Common myeloid progenitor, CD34-positive (primary cell): ENCODE measurements at regions not wholly inside any gene's neighbourhood (a gene's known extent, or its start where the extent isn't known, plus 50 kb on each side); places are given as distances from the start of the nearest gene placed in this dataset.
"Not testable (repeated sequence)": the region's sequence is repeated elsewhere in the genome, so short reads cannot be mapped to it uniquely, and the experiment has no call there.

Source experiments
- CTCF ChIA-PET: fragments of 350-600 bp; sonication (Branson Sonifier 250); formaldehyde crosslinking; loops from one replicate; lab custom pipeline; 2021; ENCODE audit warnings: antibody characterized with exemption; lab: Charles Lee
- POLR2A ChIA-PET: fragments of 350-600 bp; sonication (Branson Sonifier 250); formaldehyde crosslinking; loops from one replicate; lab custom pipeline; 2021; ENCODE audit warnings: antibody characterized with exemption; lab: Charles Lee
- DNase-seq, 3 donors: peaks; one replicate each; pipeline versions ENCODE4 v3.0.0 to v3.0.0-alpha.2; 2013
- H3K27ac ChIP-seq, 2 experiments: 1 replicate in 1 of 2; 2 replicates in 1 of 2; pipeline ENCODE4 v1.7.0; 2013; ENCODE audit warnings: inconsistent platforms in 2 of 2, low read length in 2 of 2, mild to moderate bottlenecking in 2 of 2, low read depth in 1 of 2, moderate library complexity in 1 of 2; ENCODE audit not compliant: severe bottlenecking in 2 of 2, insufficient read depth in 1 of 2, poor library complexity in 1 of 2
- H3K27me3 ChIP-seq, 5 experiments: replicated peaks in 2 of 5; 1 replicate in 3 of 5; 2 replicates in 2 of 5; pipeline versions ENCODE4 v1.6.1 to v1.7.0; 2013; ENCODE audit warnings: low read length in 4 of 5, mild to moderate bottlenecking in 2 of 5, moderate library complexity in 2 of 5, inconsistent platforms in 1 of 5; ENCODE audit not compliant: insufficient read depth in 5 of 5, control insufficient read depth in 4 of 5
- H3K36me3 ChIP-seq, 4 experiments: 1 replicate in 2 of 4; 2 replicates in 2 of 4; pipeline versions ENCODE4 v1.6.1 to v1.7.0; 2013; ENCODE audit warnings: low read length in 3 of 4, control low read depth in 1 of 4, mild to moderate bottlenecking in 1 of 4; ENCODE audit not compliant: control insufficient read depth in 4 of 4, insufficient read depth in 4 of 4
- H3K4me1 ChIP-seq, 4 experiments: 1 replicate in 3 of 4; 2 replicates in 1 of 4; pipeline versions ENCODE4 v1.6.1 to v1.7.1; 2013; ENCODE audit warnings: low read length in 3 of 4, mild to moderate bottlenecking in 3 of 4, control low read depth in 1 of 4, inconsistent platforms in 1 of 4, moderate library complexity in 1 of 4; ENCODE audit not compliant: control insufficient read depth in 4 of 4, insufficient read depth in 4 of 4; ENCODE audit errors: control extremely low read depth in 1 of 4
- H3K4me3 ChIP-seq, 7 experiments: 1 replicate in 4 of 7; 2 replicates in 3 of 7; pipeline versions ENCODE4 v1.5.1 to v1.7.0; 2013; ENCODE audit warnings: mild to moderate bottlenecking in 7 of 7, low read length in 6 of 7, moderate library complexity in 6 of 7, inconsistent platforms in 2 of 7, low read depth in 2 of 7, control low read depth in 1 of 7; ENCODE audit not compliant: insufficient read depth in 4 of 7, control insufficient read depth in 1 of 7; ENCODE audit errors: extremely low read depth in 1 of 7
- H3K9me3 ChIP-seq, 5 experiments: 1 replicate in 4 of 5; 2 replicates in 1 of 5; pipeline versions ENCODE4 v1.6.1 to v1.7.1; 2013; ENCODE audit warnings: low read length in 4 of 5, mild to moderate bottlenecking in 2 of 5, inconsistent platforms in 1 of 5, low read depth in 1 of 5, moderate library complexity in 1 of 5; ENCODE audit not compliant: control insufficient read depth in 4 of 5, insufficient read depth in 2 of 5; ENCODE audit errors: control extremely low read depth in 1 of 5
- WGBS: methylation state at CpG from one replicate; pipeline ENCODE4 v1.1.5; 2013; ENCODE audit not compliant: insufficient coverage; 5-methylcytosine and 5-hydroxymethylcytosine counted together

DNA sequence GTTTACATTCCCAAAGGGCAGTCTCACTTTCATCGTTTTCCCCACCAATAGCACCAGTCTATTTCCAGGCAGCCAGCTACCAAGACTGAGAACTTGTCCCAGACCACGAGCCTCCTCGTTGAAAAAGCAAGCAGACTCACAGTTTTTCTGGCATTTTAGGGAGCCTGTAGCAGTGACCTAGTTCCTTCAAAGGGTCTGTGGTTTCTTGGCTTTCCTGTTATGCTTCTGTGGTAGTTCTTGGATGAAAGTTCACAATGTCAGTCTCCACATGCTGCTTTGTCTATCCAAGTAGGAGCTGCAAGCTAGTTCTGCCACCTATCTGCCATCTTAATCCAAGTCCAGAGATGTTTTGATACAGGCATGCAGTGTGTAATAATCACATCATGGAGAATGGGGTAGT, 151.6 kb upstream of the ZC4H2 start:
- ChIA-PET POLR2A (no interaction called here), CTCF (no interaction called here)
- H3K36me3 ChIP-seq: no peaks in the 10 kb centered on the region
- peaks cover 0 to 7% (median 0%) of the 10 kb centered on the region in 5 experiments for H3K9me3 ChIP-seq
- H3K4me3 ChIP-seq: peak overlapping the region in 2 of 7 experiments; percentile 5 to 38
- WGBS: 23% methylated on average over 2 of the region's 3 CpGs
- H3K4me1 ChIP-seq: peaks cover 0 to 11% (median 2%) of the 10 kb centered on the region in 4 experiments
- DNase-seq: peak; percentile 63 to 92 (median 85)
- peak overlapping the region; percentile 1 to 43 for H3K27ac ChIP-seq
- H3K27me3 ChIP-seq: no peaks in the 10 kb centered on the region

DNA sequence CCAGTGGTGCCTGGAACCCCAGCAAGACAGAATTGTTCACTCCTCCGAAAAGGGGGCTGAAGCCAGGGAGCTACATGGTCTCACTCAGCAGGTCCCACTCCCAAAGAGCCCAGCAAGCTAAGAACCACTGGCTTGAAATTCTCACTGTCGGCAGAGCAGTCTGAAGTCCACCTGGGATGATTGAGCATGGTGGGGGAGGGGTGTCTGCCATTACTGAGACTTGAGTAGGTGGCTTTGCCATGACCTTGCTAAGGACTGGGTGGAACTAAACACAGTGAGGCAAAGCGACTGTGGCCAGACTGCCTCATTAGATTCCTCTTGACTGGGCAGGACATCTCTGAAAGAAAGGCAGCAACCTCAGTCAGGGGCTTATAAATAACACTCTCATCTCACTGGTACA, 122.6 kb upstream of the ZC4H2 start:
- Histone ChIP-seq H3K27ac (no peak overlapping the region), H3K27me3 (no peaks in the 10 kb centered on the region), H3K4me3 (no peak overlapping the region), H3K4me1 (no peaks in the 10 kb centered on the region), H3K9me3 (peaks cover 0 to 18% (median 5%) of the 10 kb centered on the region in 5 experiments), H3K36me3 (peaks cover 0 to under 1% (median 0%) of the 10 kb centered on the region in 4 experiments)
- DNase-seq: no peak
- ChIA-PET CTCF (no interaction called here), POLR2A (no interaction called here)
- WGBS: 89% methylated on average over 3 of the region's 3 CpGs

DNA sequence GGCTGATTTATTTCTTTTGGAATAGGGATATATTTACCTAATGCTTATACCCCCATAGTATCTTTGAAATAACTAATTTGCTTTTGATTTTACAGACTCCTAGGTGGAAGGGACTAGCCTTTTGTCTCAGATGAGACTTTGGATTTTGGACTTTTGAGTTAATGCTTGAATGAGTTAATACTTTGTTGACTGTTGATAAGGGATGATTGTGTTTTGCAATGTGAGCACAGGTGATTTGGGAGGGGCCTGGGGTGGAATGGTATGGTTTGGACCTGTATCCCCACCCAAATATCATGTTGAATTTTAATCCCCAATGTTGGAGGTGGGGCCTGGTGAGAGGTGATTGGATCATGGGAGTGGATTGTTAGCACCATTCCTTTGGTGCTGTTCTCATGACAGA, 117.4 kb upstream of the ZC4H2 start:
- ChIA-PET POLR2A (no interaction called here), CTCF (interaction anchor here (1.0 kb wide), 1 partner anchor 174 kb away, joined by 3 read pairs; no protein-coding TSS in a partner anchor)
- no peak for DNase-seq
- peaks cover 0 to 13% (median 5%) of the 10 kb centered on the region in 5 experiments for H3K9me3 ChIP-seq
- H3K36me3 ChIP-seq: peaks cover 0 to 18% (median 1%) of the 10 kb centered on the region in 4 experiments
- no peaks in the 10 kb centered on the region for H3K4me1 ChIP-seq
- H3K27ac ChIP-seq: no peak overlapping the region
- no peaks in the 10 kb centered on the region for H3K27me3 ChIP-seq
- H3K4me3 ChIP-seq: no peak overlapping the region

GRCh38 chrX:65073233-65073632, 97.0 kb upstream of the ZC4H2 start:
- ChIA-PET CTCF (no interaction called here), POLR2A (no interaction called here)
- H3K27ac ChIP-seq: no peak overlapping the region
- H3K36me3 ChIP-seq: peaks cover 0 to 26% (median 4%) of the 10 kb centered on the region in 4 experiments
- H3K27me3 ChIP-seq: no peaks in the 10 kb centered on the region
- 89% methylated on average over 2 of the region's 3 CpGs for WGBS
- H3K4me1 ChIP-seq: no peaks in the 10 kb centered on the region
- H3K4me3 ChIP-seq: no peak overlapping the region
- DNase-seq: no peak
- H3K9me3 ChIP-seq: peaks cover 0 to 28% (median 10%) of the 10 kb centered on the region in 5 experiments

GRCh38 chrX:65072590-65072989, 96.3 kb upstream of the ZC4H2 start:
- ChIA-PET POLR2A (no interaction called here), CTCF (no interaction called here)
- Histone ChIP-seq H3K27me3 (no peaks in the 10 kb centered on the region), H3K4me3 (no peak overlapping the region), H3K36me3 (peaks cover 0 to 25% (median 4%) of the 10 kb centered on the region in 4 experiments), H3K27ac (no peak overlapping the region), H3K9me3 (peaks cover 0 to 26% (median 10%) of the 10 kb centered on the region in 5 experiments), H3K4me1 (no peaks in the 10 kb centered on the region)
- DNase-seq: no peak

- H3K4me3 ChIP-seq, H3K4me1 ChIP-seq, DNase-seq, CTCF ChIA-PET, H3K9me3 ChIP-seq, H3K27me3 ChIP-seq, H3K27ac ChIP-seq, H3K36me3 ChIP-seq, POLR2A ChIA-PET: not testable (repeated sequence)
- WGBS: 93% methylated on average over 14 of the region's 14 CpGs
Measured at GRCh38 chrX:65058626-65059025, 82.4 kb upstream of the ZC4H2 start.

GRCh38 chrX:65045001-65045400, 68.8 kb upstream of the ZC4H2 start:
- CTCF ChIA-PET: interaction anchor here (1.4 kb wide), 1 partner anchor 11 kb away, joined by 6 read pairs; the partner anchor contains the start of gene ZC3H12B

More at GRCh38 chrX:65045001-65045400, 68.8 kb upstream of the ZC4H2 start:
- peaks cover 0 to 22% (median 6%) of the 10 kb centered on the region in 5 experiments for H3K9me3 ChIP-seq
- DNase-seq: no peak
- POLR2A ChIA-PET: no interaction called here
- H3K27me3 ChIP-seq: no peaks in the 10 kb centered on the region
- 83% methylated on average over 1 of the region's 3 CpGs for WGBS
- H3K36me3 ChIP-seq: peaks cover 0 to 6% (median 0%) of the 10 kb centered on the region in 4 experiments
- no peak overlapping the region for H3K4me3 ChIP-seq
- H3K27ac ChIP-seq: no peak overlapping the region
- H3K4me1 ChIP-seq: no peaks in the 10 kb centered on the region
